GM12891 (cell line): ENCODE measurements at regions not wholly inside any gene's neighbourhood (a gene's known extent, or its start where the extent isn't known, plus 50 kb on each side); places are given as distances from the start of the nearest gene placed in this dataset.

Source experiments
- PAX5 ChIP-seq: IDR thresholded peaks from 2 replicates; pipeline ENCODE4 v1.6.1; 2011; ENCODE audit warnings: low read length, moderate library complexity, mild to moderate bottlenecking; ENCODE audit not compliant: insufficient read depth, severe bottlenecking
- POLR2A ChIP-seq: IDR thresholded peaks from 2 replicates; pipeline ENCODE4 v1.6.1; 2011; ENCODE audit warnings: low read depth, low read length, control low read depth
- POLR2AphosphoS5 ChIP-seq: IDR thresholded peaks from 2 replicates; pipeline ENCODE4 v1.6.1; 2011; ENCODE audit warnings: low read depth, low read length, control low read depth
- POU2F2 ChIP-seq: IDR thresholded peaks from 2 replicates; pipeline ENCODE4 v1.6.1; 2011; ENCODE audit warnings: low read depth, mild to moderate bottlenecking, control low read depth, low read length, moderate library complexity
- SPI1 ChIP-seq: IDR thresholded peaks from 2 replicates; pipeline ENCODE4 v1.6.1; 2011; ENCODE audit warnings: low read depth, low read length, control low read depth
- TAF1 ChIP-seq: IDR thresholded peaks from 2 replicates; pipeline ENCODE4 v1.6.1; 2011; ENCODE audit warnings: low read depth, low read length, control low read depth

- no peak for TF ChIP-seq TAF1
- no peak for TF ChIP-seq POLR2AphosphoS5
- TF ChIP-seq POLR2A = no peak
- no peak for TF ChIP-seq POU2F2
- TF ChIP-seq PAX5 = no peak
- TF ChIP-seq SPI1 = no peak
Observed at GRCh38 chr11:81839016-81839415, 894.6 kb downstream of the FAM181B start.
